Ascending aorta (tissue), 2 donors: ENCODE measurements at regions not wholly inside any gene's neighbourhood (a gene's known extent, or its start where the extent isn't known, plus 50 kb on each side); places are given as distances from the start of the nearest gene placed in this dataset.

Experiments used
- DNase-seq, 2 donors: peaks; one replicate each; pipeline ENCODE4 v3.0.0-alpha.2; 2019; ENCODE audit warnings: low spot score in 2 of 2
- H3K27ac ChIP-seq, 2 donors: fragments of 200-600 bp; sonication (generic); one replicate each; pipeline ENCODE4 v1.5.1; 2016 to 2017; ENCODE audit warnings: mild to moderate bottlenecking in 1 of 2
- H3K27me3 ChIP-seq: fragments of 200-600 bp; sonication (generic); one replicate; pipeline ENCODE4 v1.5.1; 2017
- H3K36me3 ChIP-seq, 2 donors: fragments of 200-600 bp; sonication (generic); one replicate each; pipeline ENCODE4 v1.5.1; 2016
- H3K4me1 ChIP-seq, 2 donors: fragments of 200-600 bp; sonication (generic); one replicate each; pipeline ENCODE4 v1.5.1; 2016 to 2017; ENCODE audit warnings: mild to moderate bottlenecking in 1 of 2
- H3K4me3 ChIP-seq, 2 donors: fragments of 200-600 bp; sonication (generic); one replicate each; pipeline ENCODE4 v1.5.1; 2016 to 2017; ENCODE audit warnings: mild to moderate bottlenecking in 1 of 2
- H3K9me3 ChIP-seq, 2 donors: fragments of 200-600 bp; sonication (generic); one replicate each; pipeline ENCODE4 v1.5.1; 2016
- intact Hi-C: fragments of 100-400 bp; cut with DNase I; formaldehyde crosslinking; loops from one replicate; pipeline ENCODE4 v1.15.1; 2023
- TF ChIP-seq, protein P1 (sequence below), 3 experiments: fragments of 200-600 bp in 2 of 3; fragments of 450-650 bp in 1 of 3; sonication (generic) in 2 of 3; IDR thresholded peaks; one replicate each; pipeline ENCODE4 v1.5.1; 2016 to 2019; ENCODE audit warnings: antibody characterized with exemption in 3 of 3, mild to moderate bottlenecking in 1 of 3, moderate library complexity in 1 of 3

DNA sequence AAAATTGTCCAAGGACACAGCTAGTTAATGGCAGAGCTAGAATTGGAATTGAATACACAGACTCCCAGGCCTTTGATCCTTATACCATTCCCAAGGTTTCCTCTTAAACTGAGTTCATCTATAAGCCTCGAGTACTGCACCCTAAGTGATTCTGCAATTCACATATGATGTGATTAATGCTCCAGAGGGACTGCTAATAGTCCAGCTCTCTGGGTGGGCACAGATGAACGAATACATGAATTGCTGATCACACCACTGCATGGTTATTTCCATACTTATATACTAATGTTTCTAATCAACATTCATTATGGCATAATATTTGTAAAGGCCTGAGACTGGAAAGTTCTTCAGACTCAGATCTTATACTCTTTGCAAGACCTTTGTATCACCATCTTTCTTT, 101.8 kb downstream of the NUFIP1 start:
- Histone ChIP-seq H3K4me3 (no peak overlapping the region), H3K27ac (no peak overlapping the region), H3K27me3 (no peaks in the 10 kb centered on the region), H3K9me3 (no peaks in the 10 kb centered on the region), H3K36me3 (no peaks in the 10 kb centered on the region), H3K4me1 (no peaks in the 10 kb centered on the region)
- intact Hi-C loops = no loop called here
- DNase-seq = no peak
- TF ChIP-seq, protein P1, sequence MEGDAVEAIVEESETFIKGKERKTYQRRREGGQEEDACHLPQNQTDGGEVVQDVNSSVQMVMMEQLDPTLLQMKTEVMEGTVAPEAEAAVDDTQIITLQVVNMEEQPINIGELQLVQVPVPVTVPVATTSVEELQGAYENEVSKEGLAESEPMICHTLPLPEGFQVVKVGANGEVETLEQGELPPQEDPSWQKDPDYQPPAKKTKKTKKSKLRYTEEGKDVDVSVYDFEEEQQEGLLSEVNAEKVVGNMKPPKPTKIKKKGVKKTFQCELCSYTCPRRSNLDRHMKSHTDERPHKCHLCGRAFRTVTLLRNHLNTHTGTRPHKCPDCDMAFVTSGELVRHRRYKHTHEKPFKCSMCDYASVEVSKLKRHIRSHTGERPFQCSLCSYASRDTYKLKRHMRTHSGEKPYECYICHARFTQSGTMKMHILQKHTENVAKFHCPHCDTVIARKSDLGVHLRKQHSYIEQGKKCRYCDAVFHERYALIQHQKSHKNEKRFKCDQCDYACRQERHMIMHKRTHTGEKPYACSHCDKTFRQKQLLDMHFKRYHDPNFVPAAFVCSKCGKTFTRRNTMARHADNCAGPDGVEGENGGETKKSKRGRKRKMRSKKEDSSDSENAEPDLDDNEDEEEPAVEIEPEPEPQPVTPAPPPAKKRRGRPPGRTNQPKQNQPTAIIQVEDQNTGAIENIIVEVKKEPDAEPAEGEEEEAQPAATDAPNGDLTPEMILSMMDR (IDR thresholded peaks at IDR 0.05) = no peak

GRCh38 chr13:44884076-44884729, 105.1 kb downstream of the NUFIP1 start:
- H3K36me3 ChIP-seq = no peaks in the 10 kb centered on the region
- intact Hi-C loops = no loop called here

DNA sequence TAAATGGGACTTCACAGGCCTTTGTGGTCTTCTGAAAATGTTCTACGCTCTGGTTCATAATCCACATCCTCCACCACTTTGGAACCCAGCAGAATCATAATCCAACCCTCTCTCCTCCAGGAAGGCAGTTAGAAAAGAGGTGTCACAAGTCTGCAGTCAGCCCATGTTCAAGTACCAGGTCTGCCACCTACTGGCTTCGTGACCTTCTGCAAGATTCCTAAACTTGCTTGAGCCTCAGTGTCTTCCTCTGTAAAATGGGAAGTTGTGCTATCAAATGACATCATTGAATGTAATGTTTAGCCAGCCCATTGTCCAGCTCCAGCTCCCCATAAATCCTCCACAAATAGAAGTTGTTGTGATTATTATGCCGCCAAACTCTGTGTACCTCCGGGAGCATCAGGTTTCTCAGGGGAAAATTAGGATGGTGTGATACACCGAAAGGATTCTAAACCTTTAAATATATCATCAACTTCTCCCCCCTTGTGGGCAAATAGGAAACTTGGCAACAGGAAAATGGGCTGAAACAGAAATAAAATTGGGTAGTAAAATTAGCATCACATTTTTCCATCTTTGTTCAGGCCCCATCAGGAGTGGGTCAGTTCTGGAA, 109.7 kb downstream of the NUFIP1 start:
- TF ChIP-seq, protein P1 (IDR thresholded peaks at IDR 0.05) = peak in 2 of 3 experiments; percentile 27 to 52
- DNase-seq = peak in 1 of 2 donors; percentile 51
- intact Hi-C loops = loop anchor here (1.0 kb wide), 1 partner anchor 396 kb away; no protein-coding TSS in a partner anchor
- no peak overlapping the region for H3K4me3 ChIP-seq
- no peaks in the 10 kb centered on the region for H3K36me3 ChIP-seq
- H3K4me1 ChIP-seq = no peaks in the 10 kb centered on the region
- H3K27me3 ChIP-seq = no peaks in the 10 kb centered on the region
- H3K27ac ChIP-seq = no peak overlapping the region
- H3K9me3 ChIP-seq = no peaks in the 10 kb centered on the region

More at GRCh38 chr13:44884076-44884729, 105.1 kb downstream of the NUFIP1 start:
- peak in 1 of 2 donors; percentile 59 for DNase-seq
- Histone ChIP-seq H3K27ac (no peak overlapping the region), H3K4me3 (no peak overlapping the region), H3K27me3 (no peaks in the 10 kb centered on the region), H3K9me3 (no peaks in the 10 kb centered on the region), H3K4me1 (no peaks in the 10 kb centered on the region)
- TF ChIP-seq, protein P1 (IDR thresholded peaks at IDR 0.05) = no peak

DNA sequence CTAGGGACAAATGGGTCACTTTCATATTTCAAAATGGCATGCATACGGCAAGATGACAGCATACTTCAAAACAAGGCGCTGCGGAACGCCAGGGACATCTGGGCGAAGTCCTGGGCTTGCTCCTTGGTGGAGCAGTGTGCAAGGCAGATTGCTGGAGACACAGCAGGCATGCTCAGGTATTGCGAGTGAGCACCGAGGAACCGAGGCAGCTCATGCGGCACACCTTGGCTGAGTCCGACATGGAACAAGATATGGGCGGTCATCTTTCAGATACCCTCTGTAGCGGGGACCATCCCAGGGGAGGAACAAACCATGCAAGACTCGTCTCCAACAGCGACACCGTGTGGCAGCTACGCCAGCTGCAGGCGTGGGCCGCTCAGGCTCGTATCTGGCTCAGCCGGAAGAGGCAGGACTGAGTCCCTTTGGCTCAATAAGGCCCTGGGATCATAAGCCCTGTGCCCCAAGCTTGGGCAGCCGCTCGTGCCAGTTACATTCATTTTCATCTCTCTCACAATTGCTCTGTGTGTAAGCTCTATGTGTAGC, 112.4 kb downstream of the NUFIP1 start:
- intact Hi-C loops = no loop called here
- Histone ChIP-seq H3K4me3 (no peak overlapping the region), H3K27me3 (no peaks in the 10 kb centered on the region), H3K4me1 (no peaks in the 10 kb centered on the region), H3K9me3 (no peaks in the 10 kb centered on the region), H3K36me3 (no peaks in the 10 kb centered on the region), H3K27ac (no peak overlapping the region)
- TF ChIP-seq, protein P1 (IDR thresholded peaks at IDR 0.05) = no peak
- peak in 1 of 2 donors; percentile 53 for DNase-seq

GRCh38 chr13:44874886-44875630, 114.2 kb downstream of the NUFIP1 start:
- intact Hi-C loops = no loop called here
- Histone ChIP-seq H3K36me3 (no peaks in the 10 kb centered on the region), H3K4me3 (no peak overlapping the region), H3K27ac (no peak overlapping the region), H3K4me1 (peaks cover 0 to 3% of the 10 kb centered on the region in 2 donors), H3K27me3 (no peaks in the 10 kb centered on the region), H3K9me3 (no peaks in the 10 kb centered on the region)
- TF ChIP-seq, protein P1 (IDR thresholded peaks at IDR 0.05) = no peak
- DNase-seq = peak in 1 of 2 donors; percentile 37
